GM12872 (cell line): ENCODE measurements at regions not wholly inside any gene's neighbourhood (a gene's known extent, or its start where the extent isn't known, plus 50 kb on each side); places are given as distances from the start of the nearest gene placed in this dataset.

Experiments used
- TF ChIP-seq, protein P1 (sequence below): IDR thresholded peaks from 3 replicates; pipeline ENCODE4 v1.5.1; 2011; ENCODE audit warnings: low read depth, mild to moderate bottlenecking, low read length, moderate library complexity; ENCODE audit not compliant: insufficient read depth

DNA sequence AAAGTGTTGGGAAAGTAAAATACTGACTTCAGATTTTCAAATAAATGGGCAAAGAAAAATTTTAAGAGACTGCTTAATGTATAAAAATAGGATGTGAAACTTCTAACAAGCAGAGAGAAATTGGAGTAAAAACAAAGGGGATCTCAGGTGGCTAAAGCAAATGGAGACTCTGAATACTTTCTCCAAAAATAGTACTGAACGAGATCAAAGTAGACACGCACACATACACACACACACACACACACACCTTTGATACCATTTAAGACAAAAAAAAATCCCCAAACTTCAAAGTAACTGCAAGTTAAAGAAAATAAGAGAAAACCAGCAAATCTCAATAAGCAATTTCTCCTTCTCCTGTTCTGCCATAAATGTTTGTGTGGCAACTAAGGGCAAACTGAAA, 307.3 kb downstream of the CRPPA start:
- TF ChIP-seq, protein P1, sequence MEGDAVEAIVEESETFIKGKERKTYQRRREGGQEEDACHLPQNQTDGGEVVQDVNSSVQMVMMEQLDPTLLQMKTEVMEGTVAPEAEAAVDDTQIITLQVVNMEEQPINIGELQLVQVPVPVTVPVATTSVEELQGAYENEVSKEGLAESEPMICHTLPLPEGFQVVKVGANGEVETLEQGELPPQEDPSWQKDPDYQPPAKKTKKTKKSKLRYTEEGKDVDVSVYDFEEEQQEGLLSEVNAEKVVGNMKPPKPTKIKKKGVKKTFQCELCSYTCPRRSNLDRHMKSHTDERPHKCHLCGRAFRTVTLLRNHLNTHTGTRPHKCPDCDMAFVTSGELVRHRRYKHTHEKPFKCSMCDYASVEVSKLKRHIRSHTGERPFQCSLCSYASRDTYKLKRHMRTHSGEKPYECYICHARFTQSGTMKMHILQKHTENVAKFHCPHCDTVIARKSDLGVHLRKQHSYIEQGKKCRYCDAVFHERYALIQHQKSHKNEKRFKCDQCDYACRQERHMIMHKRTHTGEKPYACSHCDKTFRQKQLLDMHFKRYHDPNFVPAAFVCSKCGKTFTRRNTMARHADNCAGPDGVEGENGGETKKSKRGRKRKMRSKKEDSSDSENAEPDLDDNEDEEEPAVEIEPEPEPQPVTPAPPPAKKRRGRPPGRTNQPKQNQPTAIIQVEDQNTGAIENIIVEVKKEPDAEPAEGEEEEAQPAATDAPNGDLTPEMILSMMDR: no peak

DNA sequence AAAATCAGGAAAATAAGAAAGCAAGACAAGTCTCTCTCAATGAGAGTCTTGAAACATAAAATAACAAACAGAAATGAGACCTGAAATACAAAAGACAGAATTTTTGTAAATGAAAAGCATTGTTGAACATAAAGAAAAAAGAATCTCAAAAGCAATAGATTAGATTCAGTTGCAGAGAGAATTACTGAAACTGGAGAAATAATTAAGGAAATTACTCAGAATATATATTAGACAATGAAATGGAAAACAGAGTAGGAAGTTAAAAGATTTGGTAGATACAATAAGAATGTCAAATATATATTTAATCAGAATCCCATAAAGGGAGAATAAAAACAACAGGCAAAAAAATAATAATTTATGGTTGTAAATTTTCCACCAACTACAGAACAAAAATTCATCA, 308.3 kb downstream of the CRPPA start:
- TF ChIP-seq, protein P1: no peak

DNA sequence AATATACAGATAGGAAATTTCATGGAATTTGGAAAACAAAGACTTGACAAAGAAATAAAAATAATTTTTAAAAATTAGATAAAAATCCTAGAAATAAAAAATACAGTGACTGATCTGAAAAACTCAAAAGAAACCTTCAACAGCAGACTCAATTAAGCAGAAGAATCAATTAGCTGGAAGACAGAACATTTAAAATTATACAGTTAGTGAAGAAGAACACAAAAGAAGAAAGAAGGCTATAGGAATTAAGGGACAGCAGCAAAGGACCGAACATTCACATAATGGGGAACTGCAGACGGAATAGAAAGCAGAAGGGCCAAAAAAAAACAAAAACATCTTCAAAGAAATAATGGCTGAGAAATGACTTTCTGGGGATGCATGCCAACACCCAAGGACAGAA, 314.5 kb downstream of the CRPPA start:
- TF ChIP-seq, protein P1: no peak

DNA sequence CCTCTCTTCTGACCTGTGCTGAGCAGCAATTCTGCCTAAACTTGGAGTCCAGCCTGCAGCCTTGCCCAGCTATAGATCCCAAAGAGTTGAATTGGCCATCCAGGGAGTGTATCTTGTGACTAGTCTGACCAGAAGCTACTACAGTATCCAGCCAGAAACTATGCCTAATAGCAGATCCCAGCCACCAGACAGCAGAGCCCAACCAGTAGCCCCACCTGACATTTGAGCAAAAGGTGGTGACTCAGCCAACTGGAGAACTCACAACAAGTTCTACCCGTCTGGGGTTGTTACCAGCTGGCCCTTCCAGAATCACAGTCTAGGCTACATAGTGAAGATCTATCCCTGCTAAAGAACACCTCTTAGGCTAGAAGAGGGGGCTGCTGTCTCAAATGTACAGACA, 315.0 kb downstream of the CRPPA start:
- TF ChIP-seq, protein P1: no peak

DNA sequence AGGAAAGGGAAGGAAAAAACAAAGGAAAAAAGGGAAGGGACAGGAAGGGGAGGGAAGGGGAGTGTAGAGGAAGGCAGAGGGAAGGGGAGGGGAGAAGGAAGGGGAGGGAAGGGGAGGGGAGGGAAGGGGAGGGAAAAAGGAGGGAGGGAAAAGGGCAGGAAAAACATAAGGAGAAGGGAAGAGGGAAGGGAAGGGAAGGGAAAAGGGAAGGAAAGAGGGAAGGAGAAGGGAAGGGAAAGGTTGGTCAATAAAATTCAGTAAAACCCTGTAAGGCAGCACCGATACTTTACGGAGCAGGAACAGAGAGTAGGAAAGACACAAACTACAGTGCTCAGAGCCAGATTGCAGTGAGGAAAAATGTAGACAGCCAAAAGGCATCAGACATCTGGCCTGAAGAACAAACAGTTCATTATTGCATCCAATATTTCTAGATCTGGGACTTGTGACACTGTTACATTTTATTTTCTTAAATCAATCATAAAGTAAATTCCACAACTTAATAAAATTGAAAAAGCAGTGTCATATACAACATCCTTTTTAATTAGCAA, 322.0 kb downstream of the CRPPA start:
- TF ChIP-seq, protein P1: no peak

DNA sequence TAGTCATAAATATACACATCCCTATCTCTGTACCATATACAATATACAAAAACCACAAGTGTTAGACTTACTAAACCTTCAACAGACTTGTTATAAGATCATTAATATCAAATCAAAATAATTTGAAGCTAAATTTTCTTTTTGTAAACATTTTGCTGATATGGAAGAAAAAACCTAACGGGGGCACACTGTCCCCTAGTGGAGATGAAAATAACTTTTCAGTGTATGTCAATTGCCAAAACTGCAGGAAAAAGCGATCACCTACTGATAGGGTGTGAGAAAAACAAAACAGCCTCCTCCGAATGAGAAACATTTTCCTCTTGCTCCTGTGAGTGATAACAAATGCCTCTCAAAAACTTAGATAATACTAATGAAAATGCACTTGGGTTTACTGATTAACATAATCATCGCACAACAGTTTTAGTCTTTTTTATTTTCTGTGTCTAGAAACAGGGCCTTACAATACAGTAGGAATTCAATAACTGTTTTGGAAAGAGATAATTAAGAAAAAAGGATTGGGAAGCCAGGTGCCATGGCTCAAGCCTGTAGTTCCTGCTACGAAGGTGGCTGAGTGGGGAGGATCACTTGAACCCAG, 322.7 kb downstream of the CRPPA start:
- TF ChIP-seq, protein P1: peak; percentile 52; the same call in 2 of the 3 replicates

DNA sequence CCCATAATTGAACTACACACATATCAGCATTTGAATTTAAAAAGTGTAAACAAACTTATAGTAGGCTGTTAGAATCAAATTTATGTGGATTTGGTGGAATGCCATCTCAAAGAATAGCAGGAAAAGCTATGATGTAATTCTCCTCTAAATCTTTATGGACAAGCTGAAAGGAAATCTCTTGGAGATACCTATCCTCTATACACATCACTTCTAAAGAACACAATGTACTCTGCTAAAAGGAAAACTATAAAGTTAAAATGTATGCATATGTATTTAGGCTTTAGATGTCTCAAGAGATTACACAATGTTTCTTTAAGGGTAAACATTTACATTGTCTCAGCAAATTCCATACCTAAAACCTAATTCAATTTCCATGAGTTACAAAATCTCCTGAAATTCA, 323.3 kb downstream of the CRPPA start:
- TF ChIP-seq, protein P1: no peak
